GM21447 (cell line): ENCODE measurements at regions not wholly inside any gene's neighbourhood (a gene's known extent, or its start where the extent isn't known, plus 50 kb on each side); places are given as distances from the start of the nearest gene placed in this dataset.
"Not testable (repeated sequence)": the region's sequence is repeated elsewhere in the genome, so short reads cannot be mapped to it uniquely, and the experiment has no call there.

ENCODE experiments used
- ATAC-seq: cut with Tn5 transposase; IDR thresholded peaks from one replicate; pipeline ENCODE4 v1.9.1; 2021; ENCODE audit not compliant: unreplicated experiment

GRCh38 chrX:7399373-7399772, 251.4 kb upstream of the PUDP start:
- ATAC-seq, result no peak

GRCh38 chrX:7390441-7390840, 242.5 kb upstream of the PUDP start:
- no peak for ATAC-seq

GRCh38 chrX:7389576-7389975, 241.6 kb upstream of the PUDP start:
- ATAC-seq, result no peak

GRCh38 chrX:7385131-7385530, 237.2 kb upstream of the PUDP start:
- no peak for ATAC-seq

GRCh38 chrX:7378406-7378805, 230.5 kb upstream of the PUDP start:
- no peak for ATAC-seq

- no peak for ATAC-seq
Measured at GRCh38 chrX:7372825-7373525, 225.0 kb upstream of the PUDP start.

GRCh38 chrX:7362111-7362510, 214.2 kb upstream of the PUDP start:
- no peak for ATAC-seq

- no peak for ATAC-seq
Measured at GRCh38 chrX:7351926-7352325, 204.0 kb upstream of the PUDP start.

GRCh38 chrX:7347465-7347864, 199.5 kb upstream of the PUDP start:
- ATAC-seq, result no peak

- ATAC-seq, result no peak
Measured at GRCh38 chrX:7346021-7346420, 198.1 kb upstream of the PUDP start.

- no peak for ATAC-seq
Measured at GRCh38 chrX:7343181-7343580, 195.2 kb upstream of the PUDP start.

- ATAC-seq, result not testable (repeated sequence)
Measured at GRCh38 chrX:7335816-7336362, 187.9 kb upstream of the PUDP start.

GRCh38 chrX:7334253-7334935, 186.4 kb upstream of the PUDP start:
- ATAC-seq, result no peak

GRCh38 chrX:7330971-7331746, 183.2 kb upstream of the PUDP start:
- ATAC-seq, result no peak

- ATAC-seq, result no peak
Measured at GRCh38 chrX:7330556-7330955, 182.6 kb upstream of the PUDP start.

- ATAC-seq, result no peak
Measured at GRCh38 chrX:7318661-7319060, 170.7 kb upstream of the PUDP start.

- no peak for ATAC-seq
Measured at GRCh38 chrX:7318241-7318640, 170.3 kb upstream of the PUDP start.

GRCh38 chrX:7316887-7317286, 168.9 kb upstream of the PUDP start:
- no peak for ATAC-seq

- no peak for ATAC-seq
Measured at GRCh38 chrX:7316280-7316679, 168.3 kb upstream of the PUDP start.

GRCh38 chrX:7314425-7314824, 166.5 kb upstream of the PUDP start:
- ATAC-seq, result no peak

GRCh38 chrX:7307720-7308119, 159.8 kb upstream of the PUDP start:
- no peak for ATAC-seq

GRCh38 chrX:7294483-7294882, 146.5 kb upstream of the PUDP start:
- no peak for ATAC-seq
